AG08395 (cell line): ENCODE measurements at regions not wholly inside any gene's neighbourhood (a gene's known extent, or its start where the extent isn't known, plus 50 kb on each side); places are given as distances from the start of the nearest gene placed in this dataset.

Experiments used
- DNase-seq: peaks from one replicate; pipeline ENCODE4 v3.0.0; 2012; ENCODE audit warnings: mixed read lengths, low spot score

DNA sequence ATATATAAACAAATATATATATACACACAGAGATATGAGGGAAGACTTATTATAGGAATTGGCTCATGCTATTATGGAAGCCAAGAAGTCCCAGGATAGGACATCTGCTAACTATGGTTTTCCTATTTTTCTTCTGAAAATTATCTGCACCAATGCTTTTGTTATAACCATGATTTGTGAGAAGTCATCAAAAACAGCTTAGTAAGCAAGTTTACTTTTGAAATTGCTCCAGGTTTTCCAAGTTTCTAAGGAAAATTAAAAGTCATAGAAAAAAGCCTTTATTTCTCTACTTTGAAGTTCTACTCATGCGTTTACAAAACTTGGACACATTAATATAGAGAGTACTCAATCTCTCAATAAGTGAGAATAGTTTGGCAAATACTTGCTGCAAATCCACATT, 213.1 kb downstream of the TRAM1L1 start:
- DNase-seq, result no peak

DNA sequence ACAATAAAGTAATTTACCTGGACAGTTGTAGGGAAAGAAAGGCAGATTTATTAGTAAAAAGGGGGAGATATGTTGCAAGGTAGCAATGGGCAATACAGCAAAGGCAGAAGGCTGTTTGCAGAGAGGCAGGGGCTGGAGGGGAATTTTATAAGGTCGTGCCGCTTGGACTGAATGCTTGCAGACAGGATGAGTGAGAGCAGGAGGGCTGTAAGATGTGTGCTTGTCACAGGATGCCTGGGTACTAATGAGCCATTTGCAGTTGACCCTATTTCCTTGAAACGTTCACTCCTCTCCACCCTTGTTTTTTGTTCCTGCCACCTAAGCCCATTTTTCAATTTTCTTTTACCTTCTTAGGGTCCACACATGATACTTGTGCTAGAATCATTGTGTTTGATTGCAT, 214.7 kb downstream of the TRAM1L1 start:
- DNase-seq, result no peak

DNA sequence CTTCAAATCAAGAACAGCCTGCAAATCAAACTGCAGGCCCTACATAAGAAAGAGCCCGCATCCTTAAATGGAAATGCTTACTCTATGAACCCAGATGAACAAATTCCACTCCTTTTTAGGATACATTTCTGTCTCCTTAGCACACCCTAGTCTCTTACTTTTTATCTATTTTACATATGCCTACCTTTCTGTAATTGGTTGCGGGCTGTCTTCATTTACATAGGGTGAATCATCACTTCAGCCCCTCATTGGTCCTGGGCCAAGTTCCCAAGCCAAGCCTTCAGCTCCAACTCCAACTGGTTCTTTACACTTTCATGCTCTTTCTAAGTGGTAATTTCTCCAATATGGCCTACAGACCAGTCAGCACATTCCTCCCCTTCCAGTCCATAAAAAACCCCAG, 219.3 kb downstream of the TRAM1L1 start:
- DNase-seq, result no peak

DNA sequence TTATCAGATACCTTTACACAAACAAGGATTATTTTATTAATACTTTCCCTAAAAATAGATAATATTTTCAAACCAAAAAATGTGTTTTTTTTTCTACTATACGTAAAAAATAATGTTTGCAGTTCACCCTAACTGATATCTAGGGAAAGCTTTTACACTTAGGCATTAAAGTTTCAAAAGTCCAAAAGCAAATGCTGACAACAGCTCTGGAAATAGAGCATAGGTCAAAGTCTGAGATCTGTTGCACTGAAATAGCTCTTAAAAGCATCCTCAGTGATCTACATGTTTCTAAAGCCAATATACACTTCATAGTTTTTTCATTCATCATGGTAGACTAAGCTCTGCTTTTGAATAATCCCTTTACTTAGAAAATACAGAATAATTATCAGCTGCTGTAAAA, 222.8 kb downstream of the TRAM1L1 start:
- no peak for DNase-seq

GRCh38 chr4:116860891-116861290, 224.5 kb downstream of the TRAM1L1 start:
- no peak for DNase-seq

DNA sequence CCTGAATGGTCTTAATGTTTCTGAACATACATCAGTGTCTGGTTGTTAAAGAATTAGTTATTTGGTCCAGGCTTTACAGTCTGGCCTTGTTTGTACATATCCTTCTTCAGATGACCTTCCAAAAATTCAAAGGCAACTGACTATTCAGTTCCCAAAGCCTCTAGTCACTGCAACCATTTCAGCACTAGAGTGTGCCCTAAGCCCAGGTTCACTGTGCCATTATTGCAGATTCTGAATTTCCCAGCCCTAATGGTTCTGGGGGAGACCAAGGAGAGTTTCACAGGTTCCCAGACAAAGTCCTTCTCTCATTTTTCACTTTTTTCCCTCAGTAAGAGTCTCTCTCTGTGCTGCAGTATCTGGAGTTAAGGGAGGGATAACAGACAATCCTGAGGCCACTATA, 235.8 kb downstream of the TRAM1L1 start:
- DNase-seq, result no peak

DNA sequence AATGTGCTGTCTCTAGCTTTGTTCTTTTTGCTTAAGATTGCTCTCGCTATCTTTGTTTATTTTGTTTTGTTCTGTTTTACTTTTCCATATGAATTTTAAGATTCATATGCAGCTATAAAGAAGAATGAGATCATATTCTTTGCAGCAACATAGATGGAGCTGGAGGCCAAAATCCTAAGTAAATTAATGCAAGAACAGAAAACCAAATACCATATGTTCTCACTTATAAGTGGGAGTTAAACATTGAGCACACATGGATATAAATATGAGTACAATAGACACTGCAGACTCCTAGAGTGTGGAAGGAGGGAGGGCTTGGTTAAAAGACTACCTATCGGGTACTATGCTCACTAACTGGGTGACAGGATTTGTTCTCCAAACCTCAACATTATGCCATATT, 237.8 kb downstream of the TRAM1L1 start:
- no peak for DNase-seq

DNA sequence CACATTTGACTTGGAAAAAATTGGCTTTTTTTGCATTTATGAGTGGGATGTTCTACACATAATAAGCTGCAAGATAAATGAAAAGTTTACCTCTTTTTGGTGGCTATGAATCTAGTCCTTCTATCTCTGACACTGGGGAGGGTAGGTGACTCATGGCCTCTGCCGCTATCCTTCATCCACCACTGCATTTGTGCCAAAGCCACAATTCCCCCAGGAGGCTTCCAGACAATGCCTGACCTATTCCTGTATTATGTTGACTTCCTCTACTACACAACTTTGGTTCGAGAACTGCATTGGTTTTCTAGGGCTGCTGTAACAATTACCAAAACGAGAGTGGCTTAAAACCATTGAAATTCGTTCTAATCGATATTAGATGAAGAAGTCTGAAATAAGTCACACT, 245.6 kb downstream of the TRAM1L1 start:
- DNase-seq, result no peak

GRCh38 chr4:116838609-116839008, 246.8 kb downstream of the TRAM1L1 start:
- DNase-seq, result no peak

DNA sequence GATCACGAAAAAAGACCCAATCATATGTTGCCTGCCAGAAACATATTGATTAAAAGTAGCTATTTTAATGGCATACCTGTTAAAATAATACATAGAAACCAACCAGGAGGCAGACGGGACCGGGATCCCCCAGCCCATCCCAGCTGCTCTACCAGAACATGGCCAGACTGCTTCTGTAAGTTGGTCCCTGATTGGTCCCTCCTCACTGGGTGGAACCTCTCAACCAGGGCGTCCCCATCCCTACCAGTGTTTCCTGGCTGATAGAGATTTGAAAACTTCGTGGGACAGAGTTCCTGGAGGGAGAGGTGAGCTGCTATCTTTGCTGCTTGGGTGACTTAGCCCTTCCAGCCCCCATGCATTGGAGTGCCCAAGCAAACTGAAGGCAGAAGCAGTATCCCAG, 256.2 kb downstream of the TRAM1L1 start:
- DNase-seq, result no peak

DNA sequence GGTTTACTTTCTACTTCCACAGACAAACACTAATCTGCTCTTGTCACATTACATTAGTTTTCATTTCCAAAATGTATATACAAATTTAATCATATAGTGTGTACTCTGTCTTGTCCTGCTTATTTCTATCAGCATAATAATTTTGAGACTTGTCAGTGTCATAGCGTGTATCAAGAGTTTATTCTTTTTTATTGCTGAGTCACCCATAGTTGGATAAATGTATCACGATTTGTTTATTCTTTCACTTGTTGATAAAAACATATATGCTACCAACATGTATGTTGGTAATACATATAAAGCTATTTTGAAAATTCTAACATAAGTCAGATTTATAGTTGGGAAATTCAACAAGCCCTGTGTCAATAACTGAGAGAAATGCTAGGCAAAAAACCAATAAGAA, 261.2 kb downstream of the TRAM1L1 start:
- no peak for DNase-seq

DNA sequence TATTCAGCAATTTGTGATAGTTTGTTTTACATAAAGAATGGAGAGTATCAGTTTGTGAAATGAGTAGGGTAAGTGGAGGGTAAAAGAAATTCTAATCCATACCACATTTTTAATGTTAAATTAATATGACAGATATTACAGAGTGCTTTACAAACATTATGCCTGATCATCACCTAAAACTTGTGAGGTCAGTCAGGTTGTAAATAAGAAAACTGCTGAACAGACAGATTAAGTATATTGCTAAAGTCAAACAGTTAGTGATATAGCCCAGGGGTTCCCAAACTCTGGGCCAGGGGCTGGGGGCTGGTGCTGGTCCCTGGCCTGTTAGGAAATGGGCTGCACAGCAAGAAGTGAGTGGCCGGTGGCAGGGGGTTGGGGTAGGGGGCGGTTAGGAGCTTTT, 273.6 kb downstream of the TRAM1L1 start:
- no peak for DNase-seq

- no peak for DNase-seq
Observed at GRCh38 chr4:116796022-116796421, 289.4 kb downstream of the TRAM1L1 start.

- no peak for DNase-seq
Observed at GRCh38 chr4:116788723-116789122, 296.7 kb downstream of the TRAM1L1 start.

DNA sequence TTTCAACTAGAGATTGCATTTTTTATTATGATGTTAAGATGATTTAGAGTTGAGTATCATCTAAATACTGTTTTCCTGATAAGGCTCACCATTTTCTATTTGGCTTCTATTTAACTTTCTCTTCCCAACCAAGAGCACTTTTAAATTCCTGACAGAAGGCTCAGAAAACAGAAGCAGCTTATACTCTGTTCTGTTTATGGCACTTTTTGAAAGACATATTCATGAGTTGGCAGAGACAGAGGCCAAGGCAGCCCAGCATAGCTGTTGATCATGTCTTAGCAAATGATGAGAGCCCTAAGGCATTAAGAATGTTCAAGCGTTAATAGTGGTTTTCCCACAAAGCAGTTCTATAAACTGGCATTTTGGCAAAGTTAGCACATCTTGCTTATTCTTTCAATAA, 330.3 kb downstream of the TRAM1L1 start:
- no peak for DNase-seq

- no peak for DNase-seq
Observed at GRCh38 chr4:116752027-116752426, 333.3 kb downstream of the TRAM1L1 start.

DNA sequence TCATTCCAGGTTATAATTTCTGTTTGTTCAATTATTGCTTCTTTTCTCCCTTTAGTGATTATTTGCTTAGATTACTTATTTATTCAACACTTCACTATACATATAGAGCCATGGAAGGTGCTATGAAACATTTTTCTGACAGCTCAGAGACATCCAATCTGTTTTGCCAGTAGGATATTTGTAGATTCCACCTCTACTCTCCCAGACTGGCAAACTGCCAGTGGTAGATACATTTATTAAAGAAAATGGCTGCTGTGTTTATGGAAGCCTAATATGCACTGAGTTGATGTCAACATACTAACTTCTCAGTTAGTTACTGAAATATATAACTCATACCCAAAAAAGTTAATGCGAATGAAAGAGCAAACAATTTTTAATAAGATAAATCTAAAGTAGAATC, 348.6 kb downstream of the TRAM1L1 start:
- DNase-seq, result no peak

- DNase-seq, result no peak
Observed at GRCh38 chr4:116734178-116734577, 351.2 kb downstream of the TRAM1L1 start.

- DNase-seq, result no peak
Observed at GRCh38 chr4:116733370-116733769, 352.0 kb downstream of the TRAM1L1 start.

DNA sequence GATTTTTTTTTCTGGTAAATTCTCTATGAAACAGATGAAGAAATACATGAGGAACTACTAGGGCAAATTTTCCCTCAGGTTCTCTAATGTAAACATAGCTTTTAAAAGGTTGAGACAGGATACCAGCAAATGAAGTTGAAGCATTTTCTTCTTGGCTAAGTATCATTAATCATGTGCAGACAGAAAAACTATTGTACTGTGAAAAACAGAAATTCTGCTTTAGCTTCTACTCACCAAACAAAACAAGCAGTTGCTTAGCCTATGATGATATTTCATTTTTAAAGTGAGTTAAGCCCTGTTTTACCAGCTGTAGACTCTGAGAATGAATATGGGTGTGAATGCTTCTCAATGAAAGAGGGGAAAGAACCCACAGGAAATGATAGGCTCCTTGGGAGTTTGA, 358.9 kb downstream of the TRAM1L1 start:
- DNase-seq, result no peak

DNA sequence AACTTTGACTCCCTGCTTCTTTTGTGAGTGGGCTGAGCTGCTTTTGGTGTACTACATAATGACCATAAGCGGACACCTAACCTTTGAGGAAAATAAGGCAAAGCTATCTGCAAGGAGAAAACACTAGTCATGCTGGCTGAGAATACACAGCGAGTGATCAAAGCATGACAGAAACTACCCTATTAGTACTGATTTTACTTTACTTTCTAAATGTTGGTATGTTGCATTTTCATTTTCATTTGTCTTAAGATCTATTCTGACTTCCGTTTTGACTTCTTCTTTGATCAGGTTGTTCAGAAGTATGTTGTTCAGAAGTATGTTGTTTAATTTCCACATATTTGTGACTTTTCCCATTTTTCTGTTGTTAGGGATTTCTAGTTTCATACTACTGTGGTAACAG, 361.1 kb downstream of the TRAM1L1 start:
- no peak for DNase-seq

DNA sequence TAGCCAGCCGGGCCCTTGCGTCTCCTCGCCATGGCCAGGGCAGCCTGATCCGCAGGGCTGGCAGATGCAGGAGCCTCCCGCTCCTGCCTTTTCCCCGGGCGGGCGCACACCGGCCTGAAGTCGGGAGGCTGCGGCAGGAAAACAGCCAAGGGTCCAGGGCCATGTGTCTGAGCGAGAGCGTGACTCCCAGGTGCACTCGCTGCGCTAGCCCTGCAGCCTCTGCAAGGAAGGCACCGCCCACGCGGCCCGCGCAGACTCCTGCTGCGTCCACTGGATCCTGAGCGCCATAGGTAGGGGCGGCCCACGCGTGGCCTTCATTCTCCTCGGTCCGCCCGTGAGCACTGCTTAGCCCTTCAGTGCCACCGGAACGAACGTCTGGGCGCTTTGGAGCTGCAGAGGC, 379.9 kb downstream of the TRAM1L1 start:
- DNase-seq, result no peak

- no peak for DNase-seq
Observed at GRCh38 chr4:116702949-116703348, 382.4 kb downstream of the TRAM1L1 start.

DNA sequence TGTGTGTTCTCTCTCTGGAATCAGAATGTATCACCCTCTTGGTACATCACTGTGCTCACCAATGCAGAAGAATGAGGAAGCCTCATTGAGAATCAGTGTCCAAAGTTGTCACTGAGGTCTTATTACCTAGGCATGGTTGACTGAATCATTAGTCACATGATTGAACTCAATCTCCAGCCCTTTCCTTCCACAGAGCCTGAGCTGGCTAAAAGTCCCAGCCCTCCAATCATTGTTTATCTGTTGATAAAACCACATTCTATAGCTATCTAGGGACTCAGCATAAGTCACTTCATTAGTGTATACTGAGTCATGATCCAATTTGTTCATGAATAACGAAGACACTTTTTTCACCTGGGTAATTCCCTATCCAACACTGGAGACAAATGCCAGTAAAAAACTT, 396.8 kb downstream of the TRAM1L1 start:
- no peak for DNase-seq

GRCh38 chr4:116668190-116668589, 417.2 kb downstream of the TRAM1L1 start:
- DNase-seq, result no peak
